Endothelial cell of umbilical vein (primary cell): ENCODE measurements at regions not wholly inside any gene's neighbourhood (a gene's known extent, or its start where the extent isn't known, plus 50 kb on each side); places are given as distances from the start of the nearest gene placed in this dataset.

ENCODE experiments used
- BruUV-seq: library from RNA; stranded (reverse); fragments of 400-500 nt; replicated peaks from 2 replicates; lab custom pipeline; 2021; lab: Mats Ljungman, UMichigan
- CTCF ChIA-PET: fragments of 300-600, 350-600 bp; sonication (Branson Sonifier 250); formaldehyde crosslinking; loops from one replicate; lab custom pipeline; 2021; ENCODE audit warnings: antibody characterized with exemption, inconsistent platforms; lab: Charles Lee
- POLR2A ChIA-PET: fragments of 300-600, 350-600 bp; sonication (Branson Sonifier 250); formaldehyde crosslinking; loops from one replicate; lab custom pipeline; 2021; ENCODE audit warnings: antibody characterized with exemption, inconsistent platforms; lab: Charles Lee
- DNase-seq: peaks from one replicate; pipeline ENCODE4 v3.0.0-alpha.2; 2011; ENCODE audit warnings: low read depth, low spot score
- FAIRE-seq: peaks from 2 replicates; lab custom pipeline; 2011; peaks lifted over from hg19 to GRCh38; lab: Jason Lieb, UNC
- H2AFZ ChIP-seq: 2 replicates; pipeline ENCODE4 v1.6.0; 2012; ENCODE audit warnings: low read depth, low read length, control low read depth, inconsistent platforms
- H3K27ac ChIP-seq: 2 replicates; pipeline ENCODE4 v1.5.1; 2011; ENCODE audit warnings: low read depth, mild to moderate bottlenecking, control low read depth, low read length, moderate library complexity; ENCODE audit not compliant: insufficient read depth
- H3K27me3 ChIP-seq, 2 experiments: 2 replicates each; pipeline versions ENCODE4 v1.6.0 to v1.6.1; 2011; ENCODE audit warnings: low read length in 2 of 2, mixed read lengths in 1 of 2; ENCODE audit not compliant: control insufficient read depth in 2 of 2, insufficient read depth in 2 of 2
- H3K36me3 ChIP-seq, 2 experiments: 2 replicates in 1 of 2; 3 replicates in 1 of 2; pipeline ENCODE4 v1.5.1; 2011; ENCODE audit warnings: low read length in 2 of 2, mild to moderate bottlenecking in 1 of 2, moderate library complexity in 1 of 2; ENCODE audit not compliant: control insufficient read depth in 2 of 2, insufficient read depth in 2 of 2; ENCODE audit errors: extremely low read depth in 1 of 2
- H3K4me1 ChIP-seq: 3 replicates; pipeline ENCODE4 v1.5.1; 2011; ENCODE audit warnings: mild to moderate bottlenecking, low read length; ENCODE audit not compliant: control insufficient read depth, insufficient read depth; ENCODE audit errors: extremely low read depth
- H3K4me2 ChIP-seq: 2 replicates; pipeline ENCODE4 v1.6.1; 2011; ENCODE audit warnings: low read length, control low read depth, mixed read lengths; ENCODE audit not compliant: insufficient read depth
- H3K4me3 ChIP-seq, 3 experiments: fragments of 200-600 bp in 1 of 3; sonication (generic), shearing (Covaris generic) in 1 of 3; replicated peaks in 1 of 3; 2 replicates each; pipeline ENCODE4 v1.5.1; 2011 to 2016; ENCODE audit warnings: control low read depth in 3 of 3, low read length in 3 of 3, mild to moderate bottlenecking in 2 of 3, inconsistent platforms in 1 of 3, low read depth in 1 of 3, moderate library complexity in 1 of 3; ENCODE audit not compliant: insufficient read depth in 1 of 3
- H3K79me2 ChIP-seq: 2 replicates; pipeline ENCODE4 v1.6.0; 2012; ENCODE audit warnings: low read length, inconsistent platforms; ENCODE audit not compliant: control insufficient read depth, insufficient read depth
- H3K9ac ChIP-seq: replicated peaks from 2 replicates; pipeline ENCODE3; 2011; ENCODE audit warnings: low read length, control low read depth; ENCODE audit not compliant: insufficient read depth; ENCODE audit errors: extremely low read depth
- H3K9me1 ChIP-seq: replicated peaks from 3 replicates; pipeline ENCODE4 v1.6.0; 2011; ENCODE audit warnings: mild to moderate bottlenecking, low read length; ENCODE audit not compliant: control insufficient read depth, insufficient read depth; ENCODE audit errors: extremely low read depth
- H3K9me3 ChIP-seq: replicated peaks from 2 replicates; pipeline ENCODE4 v1.5.1; 2012; ENCODE audit warnings: low read length, inconsistent platforms; ENCODE audit not compliant: control insufficient read depth, insufficient read depth
- H4K20me1 ChIP-seq: replicated peaks from 2 replicates; pipeline ENCODE3; 2011; ENCODE audit warnings: mild to moderate bottlenecking, low read length; ENCODE audit not compliant: control insufficient read depth, insufficient read depth; ENCODE audit errors: extremely low read depth
- CTCF ChIP-seq, 2 donors: IDR thresholded peaks; 1 replicate in 1 of 2; 2 replicates in 1 of 2; pipeline ENCODE4 v1.5.1; 2011; ENCODE audit warnings: low read length in 2 of 2, mild to moderate bottlenecking in 2 of 2, moderate library complexity in 2 of 2, control low read depth in 1 of 2, inconsistent platforms in 1 of 2, low read depth in 1 of 2; ENCODE audit not compliant: insufficient read depth in 1 of 2; ENCODE audit errors: extremely low read depth in 1 of 2
- EZH2 ChIP-seq: IDR thresholded peaks from 2 replicates; pipeline ENCODE4 v1.6.1; 2012; ENCODE audit warnings: borderline replicate concordance, low read depth, mild to moderate bottlenecking, moderate library complexity, low read length, inconsistent platforms; ENCODE audit not compliant: severe bottlenecking
- FOS ChIP-seq: IDR thresholded peaks from 2 replicates; pipeline ENCODE4 v1.6.1; 2011; ENCODE audit warnings: mild to moderate bottlenecking, low read length, moderate library complexity, borderline replicate concordance; ENCODE audit not compliant: insufficient read depth
- GATA2 ChIP-seq: IDR thresholded peaks from 2 replicates; pipeline ENCODE4 v1.7.0; 2011; ENCODE audit warnings: low read depth, mild to moderate bottlenecking, moderate library complexity, mixed read lengths, low read length; ENCODE audit not compliant: insufficient read length, insufficient read depth
- JUN ChIP-seq: IDR thresholded peaks from 2 replicates; pipeline ENCODE4 v1.6.1; 2011; ENCODE audit warnings: borderline replicate concordance, low read depth; ENCODE audit not compliant: insufficient read length, insufficient read depth
- MAX ChIP-seq: IDR thresholded peaks from 2 replicates; pipeline ENCODE4 v1.6.1; 2011; ENCODE audit not compliant: insufficient read depth, insufficient read length
- MYC ChIP-seq: IDR thresholded peaks from one replicate; pipeline ENCODE4 v1.6.1; 2011; ENCODE audit warnings: mild to moderate bottlenecking, low read depth, low read length
- POLR2A ChIP-seq: IDR thresholded peaks from 2 replicates; pipeline ENCODE4 v1.6.1; 2012; ENCODE audit warnings: low read depth, mild to moderate bottlenecking, control low read depth, low read length
- POLR2AphosphoS5 ChIP-seq: IDR thresholded peaks from 2 replicates; pipeline ENCODE4 v1.6.1; 2012; ENCODE audit warnings: low read depth, mild to moderate bottlenecking, control low read depth, low read length, moderate library complexity; ENCODE audit not compliant: insufficient read depth
- dilution Hi-C: fragments of 300-500 bp; cut with MboI; formaldehyde crosslinking; loops from one replicate; pipeline ENCODE4 v1.15.0; 2019; ENCODE audit warnings: low sequenced_read_pairs; ENCODE audit not compliant: extremely low pct_ligation_motif_present
- intact Hi-C: fragments of 100-400 bp; cut with micrococcal nuclease; formaldehyde crosslinking; loops from one replicate; pipeline ENCODE4 v1.10.0; 2022

GRCh38 chr17:77698903-77699623 is 259.4 kb upstream of the TNRC6C start:
- Histone ChIP-seq H3K9ac (no peak overlapping the region), H3K79me2 (no peaks in the 10 kb centered on the region), H3K27me3 (peaks cover 24 to 29% of the 10 kb centered on the region in 2 experiments), H3K4me1 (no peaks in the 10 kb centered on the region), H3K4me2 (no peak overlapping the region), H3K9me3 (no peaks in the 10 kb centered on the region), H4K20me1 (no peaks in the 10 kb centered on the region), H2AFZ (no peak overlapping the region), H3K27ac (no peak overlapping the region), H3K4me3 (no peak overlapping the region), H3K36me3 (no peaks in the 10 kb centered on the region), H3K9me1 (no peaks in the 10 kb centered on the region)
- CTCF ChIA-PET = no interaction called here
- DNase-seq (no peak), FAIRE-seq (no peak)
- TF ChIP-seq EZH2 (no peak), MAX (no peak), JUN (no peak), GATA2 (no peak), POLR2A (no peak), POLR2AphosphoS5 (no peak), FOS (no peak), CTCF (IDR thresholded peaks at IDR 0.05; ENCODE audit: extremely low read depth in 1 of 2, insufficient read depth in 1 of 2, low read depth in 1 of 2, low read length in 2 of 2) (no peak), MYC (no peak)
- POLR2A ChIA-PET = no interaction called here
- dilution Hi-C loops = no loop called here
- intact Hi-C loops = no loop called here
- BruUV-seq = no TSS peak
